ENCODE measurements at regions not wholly inside any gene's neighbourhood (a gene's known extent, or its start where the extent isn't known, plus 50 kb on each side); places are given as distances from the start of the nearest gene placed in this dataset.
"Not testable (repeated sequence)": the region's sequence is repeated elsewhere in the genome, so short reads cannot be mapped to it uniquely, and the experiment has no call there.

GRCh38 chr6:65988006-65988405 lies 281.0 kb upstream of the EYS start:
- WGBS, 2 donors = 36 to 37% methylated on average over 1 of the region's 1 CpG
- Histone ChIP-seq H3K36me3 (ENCODE audit: control insufficient read depth in 2 of 2, insufficient read depth in 2 of 2, low read length in 1 of 2) (no peaks in the 10 kb centered on the region), H3K9me3 (ENCODE audit: control insufficient read depth in 2 of 2, insufficient read depth in 1 of 2, low read depth in 1 of 2, low read length in 1 of 2) (peaks cover 0 to 5% of the 10 kb centered on the region in 2 donors), H3K4me3 (ENCODE audit: low read depth in 1 of 2, low read length in 2 of 2) (no peak overlapping the region), H3K4me1 (ENCODE audit: control insufficient read depth in 2 of 2, insufficient read depth in 2 of 2, low read length in 1 of 2) (no peaks in the 10 kb centered on the region), H3K27ac (ENCODE audit: low read depth in 2 of 2, low read length in 1 of 2) (no peak overlapping the region), H3K27me3 (ENCODE audit: control insufficient read depth in 1 of 2, insufficient read depth in 2 of 2, low read length in 2 of 2) (no peaks in the 10 kb centered on the region)

- Histone ChIP-seq H3K4me3 (ENCODE audit: low read depth in 1 of 2, low read length in 2 of 2) (no peak overlapping the region), H3K27ac (ENCODE audit: low read depth in 2 of 2, low read length in 1 of 2) (no peak overlapping the region), H3K4me1 (ENCODE audit: control insufficient read depth in 2 of 2, insufficient read depth in 2 of 2, low read length in 1 of 2) (no peaks in the 10 kb centered on the region), H3K27me3 (ENCODE audit: control insufficient read depth in 1 of 2, insufficient read depth in 2 of 2, low read length in 2 of 2) (no peaks in the 10 kb centered on the region), H3K9me3 (ENCODE audit: control insufficient read depth in 2 of 2, insufficient read depth in 1 of 2, low read depth in 1 of 2, low read length in 1 of 2) (no peaks in the 10 kb centered on the region), H3K36me3 (ENCODE audit: control insufficient read depth in 2 of 2, insufficient read depth in 2 of 2, low read length in 1 of 2) (no peaks in the 10 kb centered on the region)
- 85 to 89% methylated on average over 2 of the region's 2 CpGs for WGBS, 2 donors
These were observed 277.1 kb upstream of the EYS start for GRCh38 chr6:65984089-65984488.

- Histone ChIP-seq H3K36me3 (ENCODE audit: control insufficient read depth in 2 of 2, insufficient read depth in 2 of 2, low read length in 1 of 2) (no peaks in the 10 kb centered on the region), H3K27me3 (ENCODE audit: control insufficient read depth in 1 of 2, insufficient read depth in 2 of 2, low read length in 2 of 2) (no peaks in the 10 kb centered on the region), H3K4me1 (ENCODE audit: control insufficient read depth in 2 of 2, insufficient read depth in 2 of 2, low read length in 1 of 2) (no peaks in the 10 kb centered on the region), H3K9me3 (ENCODE audit: control insufficient read depth in 2 of 2, insufficient read depth in 1 of 2, low read depth in 1 of 2, low read length in 1 of 2) (no peaks in the 10 kb centered on the region), H3K27ac (ENCODE audit: low read depth in 2 of 2, low read length in 1 of 2) (no peak overlapping the region), H3K4me3 (ENCODE audit: low read depth in 1 of 2, low read length in 2 of 2) (no peak overlapping the region)
- WGBS, 2 donors = 72 to 74% methylated on average over 2 of the region's 2 CpGs
These were observed 272.1 kb upstream of the EYS start for GRCh38 chr6:65979120-65979519.

GRCh38 chr6:65971252-65971651 lies 264.2 kb upstream of the EYS start:
- 84 to 87% methylated on average over 9 of the region's 9 CpGs for WGBS, 2 donors
- not testable (repeated sequence) for H3K36me3 ChIP-seq (ENCODE audit: control insufficient read depth in 2 of 2, insufficient read depth in 2 of 2, low read length in 1 of 2); H3K4me1 ChIP-seq (ENCODE audit: control insufficient read depth in 2 of 2, insufficient read depth in 2 of 2, low read length in 1 of 2)

GRCh38 chr6:65964261-65964660 lies 257.2 kb upstream of the EYS start:
- Histone ChIP-seq H3K27me3 (ENCODE audit: control insufficient read depth in 1 of 2, insufficient read depth in 2 of 2, low read length in 2 of 2) (no peaks in the 10 kb centered on the region), H3K4me1 (ENCODE audit: control insufficient read depth in 2 of 2, insufficient read depth in 2 of 2, low read length in 1 of 2) (no peaks in the 10 kb centered on the region), H3K27ac (ENCODE audit: low read depth in 2 of 2, low read length in 1 of 2) (no peak overlapping the region), H3K4me3 (ENCODE audit: low read depth in 1 of 2, low read length in 2 of 2) (no peak overlapping the region), H3K9me3 (ENCODE audit: control insufficient read depth in 2 of 2, insufficient read depth in 1 of 2, low read depth in 1 of 2, low read length in 1 of 2) (no peaks in the 10 kb centered on the region), H3K36me3 (ENCODE audit: control insufficient read depth in 2 of 2, insufficient read depth in 2 of 2, low read length in 1 of 2) (no peaks in the 10 kb centered on the region)

More at GRCh38 chr6:65971252-65971651, 264.2 kb upstream of the EYS start:
- not testable (repeated sequence) for H3K27me3 ChIP-seq (ENCODE audit: control insufficient read depth in 1 of 2, insufficient read depth in 2 of 2, low read length in 2 of 2); H3K27ac ChIP-seq (ENCODE audit: low read depth in 2 of 2, low read length in 1 of 2); H3K9me3 ChIP-seq (ENCODE audit: control insufficient read depth in 2 of 2, insufficient read depth in 1 of 2, low read depth in 1 of 2, low read length in 1 of 2); H3K4me3 ChIP-seq (ENCODE audit: low read depth in 1 of 2, low read length in 2 of 2)

- no peak overlapping the region for H3K4me3 ChIP-seq (ENCODE audit: low read depth in 1 of 2, low read length in 2 of 2)
- H3K4me1 ChIP-seq (ENCODE audit: control insufficient read depth in 2 of 2, insufficient read depth in 2 of 2, low read length in 1 of 2) = no peaks in the 10 kb centered on the region
- no peaks in the 10 kb centered on the region for H3K9me3 ChIP-seq (ENCODE audit: control insufficient read depth in 2 of 2, insufficient read depth in 1 of 2, low read depth in 1 of 2, low read length in 1 of 2)
- H3K27ac ChIP-seq (ENCODE audit: low read depth in 2 of 2, low read length in 1 of 2) = no peak overlapping the region
- no peaks in the 10 kb centered on the region for H3K36me3 ChIP-seq (ENCODE audit: control insufficient read depth in 2 of 2, insufficient read depth in 2 of 2, low read length in 1 of 2)
- H3K27me3 ChIP-seq (ENCODE audit: control insufficient read depth in 1 of 2, insufficient read depth in 2 of 2, low read length in 2 of 2) = no peaks in the 10 kb centered on the region
- 84 to 87% methylated on average over 3 of the region's 3 CpGs for WGBS, 2 donors
These were observed 248.0 kb upstream of the EYS start for GRCh38 chr6:65955034-65955433.

- Histone ChIP-seq H3K27ac (ENCODE audit: low read depth in 2 of 2, low read length in 1 of 2) (no peak overlapping the region), H3K4me1 (ENCODE audit: control insufficient read depth in 2 of 2, insufficient read depth in 2 of 2, low read length in 1 of 2) (no peaks in the 10 kb centered on the region), H3K36me3 (ENCODE audit: control insufficient read depth in 2 of 2, insufficient read depth in 2 of 2, low read length in 1 of 2) (no peaks in the 10 kb centered on the region), H3K27me3 (ENCODE audit: control insufficient read depth in 1 of 2, insufficient read depth in 2 of 2, low read length in 2 of 2) (no peaks in the 10 kb centered on the region), H3K9me3 (ENCODE audit: control insufficient read depth in 2 of 2, insufficient read depth in 1 of 2, low read depth in 1 of 2, low read length in 1 of 2) (no peaks in the 10 kb centered on the region), H3K4me3 (ENCODE audit: low read depth in 1 of 2, low read length in 2 of 2) (no peak overlapping the region)
- WGBS, 2 donors = 81 to 83% methylated on average over 1 of the region's 1 CpG
These were observed 241.0 kb upstream of the EYS start for GRCh38 chr6:65948062-65948461.

- WGBS, 2 donors = 57 to 60% methylated on average over 3 of the region's 3 CpGs
- H3K9me3 ChIP-seq (ENCODE audit: control insufficient read depth in 2 of 2, insufficient read depth in 1 of 2, low read depth in 1 of 2, low read length in 1 of 2) = no peaks in the 10 kb centered on the region
These were observed 236.5 kb upstream of the EYS start for GRCh38 chr6:65943548-65943947.

GRCh38 chr6:65943051-65943450 lies 236.0 kb upstream of the EYS start:
- Histone ChIP-seq H3K4me3 (ENCODE audit: low read depth in 1 of 2, low read length in 2 of 2) (no peak overlapping the region), H3K27ac (ENCODE audit: low read depth in 2 of 2, low read length in 1 of 2) (no peak overlapping the region), H3K27me3 (ENCODE audit: control insufficient read depth in 1 of 2, insufficient read depth in 2 of 2, low read length in 2 of 2) (no peaks in the 10 kb centered on the region), H3K4me1 (ENCODE audit: control insufficient read depth in 2 of 2, insufficient read depth in 2 of 2, low read length in 1 of 2) (no peaks in the 10 kb centered on the region), H3K9me3 (ENCODE audit: control insufficient read depth in 2 of 2, insufficient read depth in 1 of 2, low read depth in 1 of 2, low read length in 1 of 2) (no peaks in the 10 kb centered on the region), H3K36me3 (ENCODE audit: control insufficient read depth in 2 of 2, insufficient read depth in 2 of 2, low read length in 1 of 2) (no peaks in the 10 kb centered on the region)
- 49 to 56% methylated on average over 3 of the region's 3 CpGs for WGBS, 2 donors

More at GRCh38 chr6:65943548-65943947, 236.5 kb upstream of the EYS start:
- Histone ChIP-seq H3K4me1 (ENCODE audit: control insufficient read depth in 2 of 2, insufficient read depth in 2 of 2, low read length in 1 of 2) (no peaks in the 10 kb centered on the region), H3K36me3 (ENCODE audit: control insufficient read depth in 2 of 2, insufficient read depth in 2 of 2, low read length in 1 of 2) (no peaks in the 10 kb centered on the region), H3K27ac (ENCODE audit: low read depth in 2 of 2, low read length in 1 of 2) (no peak overlapping the region), H3K4me3 (ENCODE audit: low read depth in 1 of 2, low read length in 2 of 2) (no peak overlapping the region), H3K27me3 (ENCODE audit: control insufficient read depth in 1 of 2, insufficient read depth in 2 of 2, low read length in 2 of 2) (no peaks in the 10 kb centered on the region)

GRCh38 chr6:65938000-65938399 lies 231.0 kb upstream of the EYS start:
- H3K4me3 ChIP-seq (ENCODE audit: low read depth in 1 of 2, low read length in 2 of 2) = no peak overlapping the region
- no peaks in the 10 kb centered on the region for H3K4me1 ChIP-seq (ENCODE audit: control insufficient read depth in 2 of 2, insufficient read depth in 2 of 2, low read length in 1 of 2)
- H3K9me3 ChIP-seq (ENCODE audit: control insufficient read depth in 2 of 2, insufficient read depth in 1 of 2, low read depth in 1 of 2, low read length in 1 of 2) = no peaks in the 10 kb centered on the region
- no peak overlapping the region for H3K27ac ChIP-seq (ENCODE audit: low read depth in 2 of 2, low read length in 1 of 2)
- 63 to 68% methylated on average over 2 of the region's 2 CpGs for WGBS, 2 donors
- no peaks in the 10 kb centered on the region for H3K36me3 ChIP-seq (ENCODE audit: control insufficient read depth in 2 of 2, insufficient read depth in 2 of 2, low read length in 1 of 2)
- H3K27me3 ChIP-seq (ENCODE audit: control insufficient read depth in 1 of 2, insufficient read depth in 2 of 2, low read length in 2 of 2) = no peaks in the 10 kb centered on the region

Data from esophagus (tissue), 2 donors.